ENCODE measurements at regions not wholly inside any gene's neighbourhood (a gene's known extent, or its start where the extent isn't known, plus 50 kb on each side); places are given as distances from the start of the nearest gene placed in this dataset.

DNA sequence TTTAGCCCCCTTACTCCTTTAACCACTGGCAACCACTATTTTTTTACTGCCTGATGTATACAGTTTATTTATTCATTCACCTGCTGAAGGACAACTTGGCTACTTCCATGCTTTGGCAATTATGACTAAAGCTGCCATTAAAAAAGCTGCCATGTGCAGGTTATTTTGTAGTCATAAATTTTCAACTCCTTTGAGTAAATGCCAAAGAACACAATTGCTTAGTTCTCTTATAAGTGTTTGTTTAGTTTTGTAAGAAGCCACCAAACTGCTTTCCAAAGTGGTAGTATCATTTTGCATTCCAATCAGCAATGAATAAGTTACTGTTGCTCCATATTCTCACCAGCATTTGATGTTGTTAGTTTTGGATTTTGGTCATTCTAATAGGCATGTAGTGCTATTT lies 1831.8 kb downstream of the PCDH7 start:
- DNase-seq = no peak
- H3K4me3 ChIP-seq = no peak overlapping the region
- TF ChIP-seq, protein P1, sequence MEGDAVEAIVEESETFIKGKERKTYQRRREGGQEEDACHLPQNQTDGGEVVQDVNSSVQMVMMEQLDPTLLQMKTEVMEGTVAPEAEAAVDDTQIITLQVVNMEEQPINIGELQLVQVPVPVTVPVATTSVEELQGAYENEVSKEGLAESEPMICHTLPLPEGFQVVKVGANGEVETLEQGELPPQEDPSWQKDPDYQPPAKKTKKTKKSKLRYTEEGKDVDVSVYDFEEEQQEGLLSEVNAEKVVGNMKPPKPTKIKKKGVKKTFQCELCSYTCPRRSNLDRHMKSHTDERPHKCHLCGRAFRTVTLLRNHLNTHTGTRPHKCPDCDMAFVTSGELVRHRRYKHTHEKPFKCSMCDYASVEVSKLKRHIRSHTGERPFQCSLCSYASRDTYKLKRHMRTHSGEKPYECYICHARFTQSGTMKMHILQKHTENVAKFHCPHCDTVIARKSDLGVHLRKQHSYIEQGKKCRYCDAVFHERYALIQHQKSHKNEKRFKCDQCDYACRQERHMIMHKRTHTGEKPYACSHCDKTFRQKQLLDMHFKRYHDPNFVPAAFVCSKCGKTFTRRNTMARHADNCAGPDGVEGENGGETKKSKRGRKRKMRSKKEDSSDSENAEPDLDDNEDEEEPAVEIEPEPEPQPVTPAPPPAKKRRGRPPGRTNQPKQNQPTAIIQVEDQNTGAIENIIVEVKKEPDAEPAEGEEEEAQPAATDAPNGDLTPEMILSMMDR (IDR thresholded peaks at IDR 0.05) = no peak
- no peak for TF ChIP-seq POLR2A (IDR thresholded peaks at IDR 0.05)
- H3K4me1 ChIP-seq = no peaks in the 10 kb centered on the region
- ATAC-seq = no peak
- intact Hi-C loops (cut with DNase I) = no loop called here
- H3K36me3 ChIP-seq = no peaks in the 10 kb centered on the region
- H3K27ac ChIP-seq = no peak overlapping the region
- H3K9me3 ChIP-seq = no peaks in the 10 kb centered on the region
- no peaks in the 10 kb centered on the region for H3K27me3 ChIP-seq

DNA sequence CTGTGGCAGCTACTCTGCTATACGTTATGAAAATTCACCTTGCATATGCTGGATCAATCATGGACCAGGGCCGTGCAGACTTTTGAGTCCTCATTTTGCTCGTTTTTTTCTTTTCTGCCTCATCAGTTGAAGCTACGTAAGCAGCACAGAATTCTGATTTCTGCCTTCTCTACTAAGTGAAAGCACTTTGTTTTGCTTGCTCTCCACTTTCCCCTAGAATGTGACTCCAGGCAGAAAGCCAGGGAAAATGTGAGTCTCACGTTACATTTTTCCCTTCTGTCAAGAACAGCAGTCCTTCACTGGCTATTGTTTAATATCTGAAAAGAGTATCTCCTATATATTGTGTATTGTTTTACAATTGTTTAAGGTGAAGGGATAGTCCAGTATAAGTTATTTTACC lies 1840.1 kb downstream of the PCDH7 start:
- Histone ChIP-seq H3K36me3 (no peaks in the 10 kb centered on the region), H3K27me3 (no peaks in the 10 kb centered on the region), H3K4me3 (no peak overlapping the region), H3K9me3 (no peaks in the 10 kb centered on the region), H3K27ac (no peak overlapping the region), H3K4me1 (no peaks in the 10 kb centered on the region)
- DNase-seq = no peak
- peak in 2 of 4 donors; percentile 32 to 35 for ATAC-seq
- WGBS (ENCODE audit: insufficient coverage, low coverage, low lambda C conversion rate, missing lambda C conversion rate) = 29% methylated on average over 5 of the region's 5 CpGs
- no peak for TF ChIP-seq POLR2A (IDR thresholded peaks at IDR 0.05)
- TF ChIP-seq, protein P1 (IDR thresholded peaks at IDR 0.05) = no peak
- intact Hi-C loops (cut with DNase I) = no loop called here

DNA sequence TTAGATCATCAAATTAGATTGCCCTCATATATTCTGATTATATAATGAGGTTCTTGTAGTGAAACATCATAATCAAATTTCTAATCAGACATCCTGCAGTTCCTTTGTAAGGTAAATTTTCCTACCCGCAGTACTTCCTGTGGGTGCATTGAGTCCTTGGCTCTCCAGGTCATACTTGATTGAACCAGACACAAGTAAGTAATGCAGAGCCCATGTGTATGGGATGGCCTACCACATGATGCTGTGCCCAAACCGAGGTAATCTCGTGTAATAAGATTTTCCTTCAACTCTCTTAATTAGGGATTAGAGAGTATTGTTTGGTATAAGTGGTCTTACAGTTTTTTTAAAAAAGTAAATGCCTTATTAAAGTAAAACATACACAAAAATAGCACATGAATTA lies 1841.8 kb downstream of the PCDH7 start:
- TF ChIP-seq, protein P1 (IDR thresholded peaks at IDR 0.05) = no peak
- TF ChIP-seq POLR2A (IDR thresholded peaks at IDR 0.05) = no peak
- ATAC-seq (no peak), DNase-seq (no peak)
- intact Hi-C loops (cut with DNase I) = no loop called here
- no peaks in the 10 kb centered on the region for H3K36me3 ChIP-seq
- 80% methylated on average over 3 of the region's 3 CpGs for WGBS (ENCODE audit: insufficient coverage, low coverage, low lambda C conversion rate, missing lambda C conversion rate)
- no peak overlapping the region for H3K4me3 ChIP-seq
- H3K27me3 ChIP-seq = no peaks in the 10 kb centered on the region
- H3K4me1 ChIP-seq = no peaks in the 10 kb centered on the region
- H3K27ac ChIP-seq = no peak overlapping the region
- no peaks in the 10 kb centered on the region for H3K9me3 ChIP-seq

DNA sequence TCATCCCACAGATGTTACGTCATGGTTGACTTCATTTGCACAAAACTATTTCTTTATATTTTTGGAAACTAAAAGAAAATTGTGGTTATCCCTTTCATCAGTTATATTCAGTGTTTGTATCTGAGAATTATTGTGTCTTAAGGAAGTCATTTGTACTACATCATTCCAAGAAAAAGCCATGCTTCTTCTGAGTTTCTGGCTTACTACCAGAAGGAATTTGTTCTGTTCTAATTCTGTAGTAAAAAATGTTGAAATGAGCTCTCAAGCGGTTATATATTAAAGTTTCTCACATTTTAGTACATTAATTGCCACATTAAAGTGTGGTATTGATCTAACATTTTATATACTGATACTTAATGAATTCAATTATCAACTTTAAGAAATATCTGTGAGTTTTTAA lies 1844.5 kb downstream of the PCDH7 start:
- H3K36me3 ChIP-seq = no peaks in the 10 kb centered on the region
- ATAC-seq (no peak), DNase-seq (no peak)
- H3K27ac ChIP-seq = no peak overlapping the region
- H3K27me3 ChIP-seq = no peaks in the 10 kb centered on the region
- TF ChIP-seq, protein P1 (IDR thresholded peaks at IDR 0.05) = no peak
- TF ChIP-seq POLR2A (IDR thresholded peaks at IDR 0.05) = no peak
- 90% methylated on average over 2 of the region's 2 CpGs for WGBS (ENCODE audit: insufficient coverage, low coverage, low lambda C conversion rate, missing lambda C conversion rate)
- no peak overlapping the region for H3K4me3 ChIP-seq
- H3K4me1 ChIP-seq = no peaks in the 10 kb centered on the region
- H3K9me3 ChIP-seq = no peaks in the 10 kb centered on the region
- intact Hi-C loops (cut with DNase I) = no loop called here

DNA sequence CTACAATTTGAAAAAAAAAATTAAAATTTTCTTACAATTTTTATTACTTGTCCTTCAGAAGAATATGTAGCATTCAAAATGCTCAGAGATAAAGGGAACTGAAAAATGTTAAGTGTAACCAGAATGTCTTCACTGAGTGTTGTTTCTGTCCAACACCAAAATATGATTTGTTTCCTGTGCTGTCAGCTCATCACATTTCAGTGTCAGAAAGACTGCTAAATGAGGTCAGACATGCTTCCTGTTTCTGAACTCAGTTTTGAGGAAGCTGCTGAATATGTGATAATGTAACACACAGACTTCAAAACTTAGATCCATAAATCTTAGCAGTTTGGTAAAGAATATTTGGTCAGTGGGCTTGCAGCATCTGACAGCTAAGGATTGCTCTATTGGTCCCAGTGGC lies 1849.7 kb downstream of the PCDH7 start:
- no peaks in the 10 kb centered on the region for H3K4me1 ChIP-seq
- TF ChIP-seq, protein P1 (IDR thresholded peaks at IDR 0.05) = no peak
- TF ChIP-seq POLR2A (IDR thresholded peaks at IDR 0.05) = no peak
- no peak overlapping the region for H3K4me3 ChIP-seq
- H3K27me3 ChIP-seq = no peaks in the 10 kb centered on the region
- intact Hi-C loops (cut with DNase I) = no loop called here
- H3K27ac ChIP-seq = no peak overlapping the region
- no peaks in the 10 kb centered on the region for H3K36me3 ChIP-seq
- H3K9me3 ChIP-seq = no peaks in the 10 kb centered on the region
- DNase-seq (no peak), ATAC-seq (peak in 3 of 4 donors; percentile 28 to 71 (median 45))

All from right lobe of liver (tissue), 6 donors.